Activated naive CD4-positive, alpha-beta T cell treated with anti-CD3 and anti-CD28 coated beads, Interleukin-2, amount 50 U/mL, for 72 hours (primary cell): ENCODE measurements at regions not wholly inside any gene's neighbourhood (a gene's known extent, or its start where the extent isn't known, plus 50 kb on each side); places are given as distances from the start of the nearest gene placed in this dataset.
"Not testable (repeated sequence)": the region's sequence is repeated elsewhere in the genome, so short reads cannot be mapped to it uniquely, and the experiment has no call there.

Experiments used
- ATAC-seq, 2 donors: fragments of 150-1000 bp; cut with Tn5 transposase; 2 replicates each; pipeline ENCODE4 v1.10.0; 2021; ENCODE audit warnings: mild to moderate bottlenecking in 2 of 2, moderate library complexity in 2 of 2
- DNase-seq, 2 donors: peaks; one replicate each; pipeline ENCODE4 v3.0.0; 2021 to 2022; ENCODE audit warnings: low spot score in 2 of 2
- H3K27ac Mint-ChIP-seq, 2 donors: one replicate each; pipeline ENCODE4 v1.8.0; 2022; ENCODE audit warnings: mild to moderate bottlenecking in 2 of 2, mixed read lengths in 2 of 2
- H3K36me3 Mint-ChIP-seq, 2 donors: one replicate each; pipeline ENCODE4 v1.8.0; 2022; ENCODE audit warnings: mixed read lengths in 2 of 2
- H3K9me3 Mint-ChIP-seq, 2 donors: one replicate each; pipeline ENCODE4 v1.8.0; 2022; ENCODE audit warnings: mixed read lengths in 2 of 2

DNA sequence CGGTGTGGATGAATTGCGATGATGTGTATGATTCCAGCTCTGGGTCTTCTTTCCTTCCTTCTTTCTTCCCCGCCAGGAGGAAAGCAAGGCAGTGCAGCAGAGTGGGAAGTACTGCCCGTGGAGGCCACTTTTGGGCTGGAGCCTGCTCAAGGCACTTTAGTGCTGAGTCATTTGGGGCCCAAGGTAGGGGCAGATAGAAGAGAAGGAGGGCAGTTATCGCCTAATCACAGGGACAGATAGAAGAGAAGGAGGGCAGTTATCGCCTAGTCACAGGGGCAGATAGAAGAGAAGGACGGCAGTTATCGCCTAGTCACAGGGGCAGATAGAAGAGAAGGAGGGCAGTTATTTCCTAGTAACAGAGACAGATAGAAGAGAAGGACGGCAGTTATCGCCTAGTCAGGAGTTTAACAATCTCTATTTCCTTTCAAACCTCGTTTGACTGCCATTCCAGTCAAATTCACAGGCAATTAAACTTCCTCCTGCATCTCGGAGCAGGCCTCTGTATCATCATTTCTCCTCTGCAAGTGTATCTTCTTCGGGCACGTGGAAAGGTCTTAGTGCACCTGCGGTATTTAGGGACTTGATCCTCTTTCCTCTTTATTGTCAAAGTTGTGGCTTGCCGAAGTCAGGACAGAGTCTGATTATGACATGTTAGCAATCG is 5277.5 kb upstream of the TPTE start:
- Mint-ChIP-seq H3K9me3 (peaks cover 40 to 44% of the 10 kb centered on the region in 2 donors), H3K36me3 (peaks cover 13 to 19% of the 10 kb centered on the region in 2 donors)
- DNase-seq, ATAC-seq, H3K27ac Mint-ChIP-seq: not testable (repeated sequence)

DNA sequence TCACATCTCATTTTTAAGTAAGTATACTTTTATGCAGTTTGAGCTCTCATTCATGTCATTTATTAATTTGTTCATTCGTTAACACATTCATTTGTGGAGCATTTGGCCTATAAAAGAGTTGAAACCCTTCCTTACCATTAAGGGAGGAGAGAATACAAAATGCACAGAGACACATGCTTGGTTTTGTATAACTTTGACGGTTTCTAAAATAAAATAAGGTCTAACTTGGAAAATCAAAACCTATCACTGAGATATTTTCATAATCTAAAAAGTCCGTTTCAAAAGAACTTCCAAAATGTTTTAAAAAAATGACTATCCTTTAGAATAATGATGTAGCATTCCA is 5277.0 kb upstream of the TPTE start:
- not testable (repeated sequence) for H3K27ac Mint-ChIP-seq, ATAC-seq, DNase-seq
- Mint-ChIP-seq H3K36me3 (peaks cover 13 to 19% of the 10 kb centered on the region in 2 donors), H3K9me3 (peaks cover 36 to 42% of the 10 kb centered on the region in 2 donors)

DNA sequence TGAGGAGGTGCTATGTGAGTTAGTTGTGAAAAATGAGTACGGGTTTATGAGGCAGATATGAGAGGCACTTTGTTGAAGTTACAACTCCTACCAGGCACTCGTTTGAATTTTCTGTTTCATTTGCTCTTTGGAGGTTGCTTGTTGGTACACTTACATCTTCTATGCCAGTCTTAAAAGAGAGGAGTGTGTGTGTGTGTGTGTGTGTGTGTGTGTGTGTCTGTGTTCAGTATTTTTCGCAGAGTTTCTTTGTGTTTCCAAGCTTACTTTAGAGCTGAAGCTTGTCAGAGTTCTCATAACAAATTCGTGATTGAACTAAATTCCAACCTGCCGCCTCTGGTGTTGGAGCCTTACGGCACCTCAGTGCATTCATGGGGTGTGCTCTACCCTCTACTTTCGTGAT is 5276.4 kb upstream of the TPTE start:
- not testable (repeated sequence) for H3K27ac Mint-ChIP-seq, DNase-seq, ATAC-seq
- peaks cover 32 to 37% of the 10 kb centered on the region in 2 donors for H3K9me3 Mint-ChIP-seq
- H3K36me3 Mint-ChIP-seq = peaks cover 13 to 19% of the 10 kb centered on the region in 2 donors

DNA sequence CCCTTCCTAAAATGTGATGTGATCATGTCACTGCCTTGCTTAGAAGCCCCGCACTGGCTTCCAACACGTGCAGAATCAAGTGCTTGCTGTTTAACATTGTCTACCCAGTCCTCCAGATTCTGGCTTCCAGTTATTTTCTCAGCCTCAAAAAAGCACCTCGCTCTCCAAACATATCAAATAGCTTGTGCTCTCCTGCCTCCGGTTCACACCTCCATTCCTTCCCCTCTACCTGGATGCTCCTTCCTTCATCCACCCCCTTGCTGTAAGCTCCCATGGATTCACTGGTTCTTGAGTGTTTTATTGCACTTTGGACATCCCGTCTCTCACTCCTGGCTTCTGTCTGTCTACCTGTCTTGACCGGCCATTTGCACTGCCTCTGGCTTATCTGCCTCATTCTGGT is 5275.0 kb upstream of the TPTE start:
- DNase-seq, ATAC-seq, H3K27ac Mint-ChIP-seq: not testable (repeated sequence)
- Mint-ChIP-seq H3K36me3 (peaks cover 21 to 23% of the 10 kb centered on the region in 2 donors), H3K9me3 (peaks cover 39 to 44% of the 10 kb centered on the region in 2 donors)

DNA sequence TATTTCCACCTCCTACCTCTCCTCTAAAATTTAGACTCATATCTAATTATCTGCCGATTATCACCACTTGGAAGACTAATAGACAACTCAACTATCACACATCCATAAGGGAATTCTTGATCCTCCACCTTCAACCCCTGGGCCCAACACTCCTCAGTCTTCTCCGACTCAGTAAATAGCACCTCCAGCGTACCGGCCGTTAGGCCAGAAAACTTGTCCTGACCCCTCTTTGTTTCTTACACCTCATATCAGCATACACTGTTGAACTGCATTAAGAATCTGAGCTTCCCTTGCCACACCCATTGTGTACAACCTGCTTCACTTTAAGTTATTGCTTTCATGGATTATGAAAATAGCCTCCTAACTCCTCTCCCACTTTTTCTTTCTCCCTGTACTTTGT is 5274.0 kb upstream of the TPTE start:
- not testable (repeated sequence) for ATAC-seq, H3K27ac Mint-ChIP-seq, DNase-seq
- H3K36me3 Mint-ChIP-seq = peaks cover 24 to 26% of the 10 kb centered on the region in 2 donors
- H3K9me3 Mint-ChIP-seq = peaks cover 45 to 48% of the 10 kb centered on the region in 2 donors

DNA sequence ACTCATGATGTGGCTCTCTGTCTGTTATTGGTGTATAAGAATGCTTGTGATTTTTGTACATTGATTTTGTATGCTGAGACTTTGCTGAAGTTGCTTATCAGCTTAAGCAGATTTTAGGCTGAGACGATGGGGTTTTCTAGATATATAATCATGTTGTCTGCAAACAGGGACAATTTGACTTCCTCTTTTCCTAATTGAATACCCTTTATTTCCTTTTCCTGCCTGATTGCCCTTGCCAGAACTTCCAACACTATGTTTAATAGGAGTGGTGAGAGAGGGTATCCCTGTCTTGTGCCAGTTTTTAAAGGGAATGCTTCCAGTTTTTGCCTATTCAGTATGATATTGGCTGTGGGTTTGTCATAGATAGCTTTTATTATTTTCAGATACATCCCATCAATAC is 5271.3 kb upstream of the TPTE start:
- Mint-ChIP-seq H3K36me3 (peaks cover 18 to 19% of the 10 kb centered on the region in 2 donors), H3K9me3 (peaks cover 34 to 39% of the 10 kb centered on the region in 2 donors)
- not testable (repeated sequence) for H3K27ac Mint-ChIP-seq, ATAC-seq, DNase-seq

DNA sequence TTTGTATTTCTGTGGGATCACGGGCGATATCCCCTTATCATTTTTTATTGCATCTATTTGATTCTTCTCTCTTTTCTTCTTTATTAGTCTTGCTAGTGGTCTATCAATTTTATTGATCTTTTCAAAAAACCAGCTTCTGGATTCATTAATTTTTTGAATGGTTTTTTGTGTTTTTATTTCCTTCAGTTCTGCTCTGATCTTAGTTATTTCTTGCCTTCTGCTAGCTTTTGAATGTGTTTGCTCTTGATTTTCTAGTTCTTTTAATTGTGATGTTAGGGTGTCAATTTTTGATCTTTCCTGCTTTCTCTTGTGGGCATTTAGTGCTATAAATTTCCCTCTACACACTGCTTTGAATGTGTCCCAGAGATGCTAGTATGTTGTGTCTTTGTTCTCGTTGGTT is 5270.2 kb upstream of the TPTE start:
- Mint-ChIP-seq H3K9me3 (peaks cover 30 to 37% of the 10 kb centered on the region in 2 donors), H3K36me3 (peaks cover 17 to 18% of the 10 kb centered on the region in 2 donors)
- ATAC-seq, H3K27ac Mint-ChIP-seq, DNase-seq: not testable (repeated sequence)

DNA sequence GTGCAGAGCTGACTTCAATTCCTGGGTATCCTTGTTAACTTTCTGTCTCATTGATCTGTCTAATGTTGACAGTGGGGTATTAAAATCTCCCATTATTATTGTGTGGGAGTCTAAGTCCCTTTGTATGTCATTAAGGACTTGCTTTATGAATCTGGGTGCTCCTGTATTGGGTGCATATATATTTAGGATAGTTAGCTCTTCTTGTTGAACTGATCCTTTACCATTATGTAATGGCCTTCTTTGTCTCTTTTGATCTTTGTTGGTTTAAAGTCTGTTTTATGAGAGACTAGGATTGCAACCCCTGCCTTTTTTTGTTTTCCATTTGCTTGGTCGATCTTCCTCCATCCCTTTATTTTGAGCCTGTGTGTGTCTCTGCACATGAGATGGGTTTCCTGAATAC is 5269.5 kb upstream of the TPTE start:
- peaks cover 11 to 16% of the 10 kb centered on the region in 2 donors for H3K36me3 Mint-ChIP-seq
- peaks cover 24 to 30% of the 10 kb centered on the region in 2 donors for H3K9me3 Mint-ChIP-seq
- ATAC-seq, DNase-seq, H3K27ac Mint-ChIP-seq: not testable (repeated sequence)
